ENCODE measurements at regions not wholly inside any gene's neighbourhood (a gene's known extent, or its start where the extent isn't known, plus 50 kb on each side); places are given as distances from the start of the nearest gene placed in this dataset.
"Not testable (repeated sequence)": the region's sequence is repeated elsewhere in the genome, so short reads cannot be mapped to it uniquely, and the experiment has no call there.

- TF ChIP-seq POLR2A (IDR thresholded peaks at IDR 0.05; ENCODE audit: low read length); GATA1 (IDR thresholded peaks at IDR 0.05; ENCODE audit: low read depth, low read length): not testable (repeated sequence)
Observed at GRCh38 chr13:34386229-34386628, 555.8 kb upstream of the NBEA start.

Measured in erythroblast (primary cell).